HG02610 (cell line): ENCODE measurements at regions not wholly inside any gene's neighbourhood (a gene's known extent, or its start where the extent isn't known, plus 50 kb on each side); places are given as distances from the start of the nearest gene placed in this dataset.

Experiments used
- ATAC-seq: cut with Tn5 transposase; IDR thresholded peaks from one replicate; pipeline ENCODE4 v1.9.1; 2021; ENCODE audit warnings: mild to moderate bottlenecking, moderate library complexity; ENCODE audit not compliant: unreplicated experiment

DNA sequence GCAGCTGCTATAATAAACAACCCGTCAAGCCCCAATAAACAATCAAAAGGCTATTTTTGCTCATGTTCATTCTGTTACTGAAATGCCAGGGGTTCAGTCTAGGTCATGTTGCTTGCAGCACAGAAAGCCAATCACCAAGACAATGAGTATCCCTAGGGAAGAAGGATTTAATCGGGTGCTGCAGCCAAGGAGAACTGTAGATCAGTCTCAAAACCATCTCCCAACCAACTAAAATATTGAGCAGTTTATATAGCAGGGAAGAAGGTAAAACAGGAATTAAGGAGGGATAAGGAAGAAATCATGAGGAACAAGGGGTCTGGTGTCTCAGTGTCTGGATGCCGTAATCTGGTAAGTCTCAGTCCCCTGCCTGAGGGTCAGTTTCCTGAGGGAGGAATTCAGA, 169.5 kb downstream of the BLID start:
- no peak for ATAC-seq

DNA sequence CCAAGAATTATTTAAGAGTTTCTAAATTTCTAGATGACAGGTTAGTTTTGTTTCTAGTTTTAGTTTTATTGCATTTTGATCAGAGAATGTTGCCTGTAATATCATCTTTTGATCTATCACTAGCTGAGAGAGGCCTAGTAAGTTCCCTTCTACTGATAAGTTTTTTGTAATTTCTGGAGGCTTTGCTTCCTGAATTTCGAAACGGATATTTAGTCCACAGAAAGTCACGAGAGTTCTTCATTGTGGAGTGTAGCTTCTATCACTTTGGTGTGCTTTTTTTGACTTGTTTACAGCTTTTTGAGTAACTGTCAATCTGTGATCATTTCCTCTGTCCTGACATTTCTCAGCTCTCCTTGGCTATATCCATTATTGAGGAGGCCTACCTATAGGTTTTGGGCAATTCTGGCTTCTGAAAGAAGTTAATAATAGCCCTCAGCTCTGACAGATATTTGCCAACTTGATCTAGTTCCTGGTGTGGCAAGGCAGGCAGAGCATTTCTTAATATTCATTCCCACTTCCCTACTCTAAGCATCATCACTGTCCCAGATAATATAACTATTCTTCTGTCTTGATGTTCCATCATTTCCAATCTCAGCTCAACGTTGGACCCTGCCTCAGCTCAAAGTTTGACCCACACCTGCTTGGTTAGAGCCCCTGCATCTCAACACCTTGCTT, 171.3 kb downstream of the BLID start:
- ATAC-seq: no peak

DNA sequence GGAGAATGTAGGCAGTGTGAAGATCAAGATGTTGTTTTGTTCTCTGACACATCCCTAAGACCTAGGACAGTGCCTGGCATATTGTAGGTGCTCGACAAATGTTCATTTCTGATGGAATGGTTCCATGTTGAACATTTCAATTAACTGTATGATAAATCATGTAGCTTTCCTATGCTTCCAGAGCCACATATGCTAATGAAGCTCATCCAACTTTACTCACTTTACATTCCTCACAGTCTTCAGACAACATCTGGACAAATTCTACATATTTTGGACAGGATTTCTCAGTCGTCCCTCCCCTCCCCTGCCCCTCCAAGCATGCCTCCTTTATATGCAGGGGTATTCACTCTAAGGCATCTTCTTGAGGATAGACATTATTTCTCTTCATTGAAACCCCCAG, 177.9 kb downstream of the BLID start:
- no peak for ATAC-seq

DNA sequence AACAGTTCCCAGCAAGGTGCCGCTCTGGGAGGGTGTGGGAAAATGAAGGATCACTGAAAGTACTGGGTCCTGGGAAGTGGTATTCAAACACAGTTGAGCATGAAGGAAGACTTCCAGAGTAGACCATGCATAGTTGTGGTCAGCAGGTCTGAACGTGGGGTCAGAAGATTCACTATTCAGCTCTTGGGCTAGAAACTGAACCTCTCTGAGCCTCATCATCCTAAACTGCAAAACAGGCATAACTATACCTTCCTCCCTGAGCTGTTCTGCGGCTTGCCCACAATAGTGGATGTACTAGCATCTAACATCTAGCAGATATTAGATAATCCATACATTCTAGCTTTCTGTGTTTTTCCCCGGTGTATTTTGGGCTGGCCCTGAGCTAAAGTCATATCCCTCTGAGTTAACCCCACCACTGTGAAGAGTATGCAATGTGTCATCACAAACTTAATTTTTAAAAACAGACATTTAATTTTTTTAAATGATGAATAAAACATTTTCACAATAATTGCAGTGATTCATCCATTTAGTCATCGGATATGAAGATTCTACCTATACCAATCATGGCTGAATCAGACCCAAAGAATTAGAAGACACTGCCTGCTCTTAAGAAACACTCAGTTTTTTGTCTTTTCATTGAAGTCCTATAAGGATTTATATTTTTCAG, 179.1 kb downstream of the BLID start:
- no peak for ATAC-seq

- ATAC-seq: no peak
These were observed 179.6 kb downstream of the BLID start for GRCh38 chr11:121936370-121936769.

DNA sequence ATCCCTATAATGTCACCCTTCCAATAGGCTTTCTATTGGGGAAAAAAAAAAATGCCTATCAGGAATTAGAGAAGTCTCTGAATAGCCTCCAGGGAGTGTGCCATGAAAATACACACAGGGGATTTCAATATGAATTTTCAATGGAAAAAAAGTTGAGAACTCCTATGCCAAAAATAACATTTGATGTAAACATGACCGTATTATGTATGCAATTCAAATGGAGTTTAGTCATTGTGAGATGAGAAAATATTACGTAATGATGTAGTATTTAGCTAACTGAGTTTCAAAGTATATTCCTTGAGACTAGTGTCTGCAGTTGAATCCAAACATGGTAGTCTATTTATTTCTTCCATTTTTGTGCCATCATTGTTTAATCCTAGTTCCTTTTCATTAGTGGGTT, 182.3 kb downstream of the BLID start:
- ATAC-seq: no peak

- no peak for ATAC-seq
These were observed 182.7 kb downstream of the BLID start for GRCh38 chr11:121933294-121933693.

DNA sequence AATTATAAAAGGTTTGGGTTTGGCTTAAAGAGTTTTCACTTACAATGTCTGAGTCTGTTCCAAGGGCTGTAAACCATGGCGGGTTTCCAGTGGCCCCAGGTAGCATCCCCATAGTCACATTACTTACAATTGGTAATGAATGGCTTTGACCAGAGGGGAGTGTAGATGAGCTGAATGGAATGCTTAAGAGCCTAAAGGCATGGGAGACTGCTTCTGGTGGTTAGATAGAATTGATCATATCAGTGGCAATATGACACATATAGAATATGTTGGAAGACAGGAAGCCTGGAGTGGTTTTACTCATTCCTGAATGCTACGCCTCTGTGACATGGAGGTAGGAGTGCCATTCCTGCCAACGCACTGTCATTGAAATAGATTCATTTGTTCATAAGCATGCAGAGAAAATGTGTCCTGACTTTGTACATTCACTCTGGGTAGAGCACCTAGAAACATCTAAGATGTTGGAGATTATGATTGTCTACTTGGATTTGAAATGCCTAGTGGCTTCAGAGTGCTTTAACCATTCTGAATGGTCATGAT, 183.3 kb downstream of the BLID start:
- ATAC-seq: no peak

DNA sequence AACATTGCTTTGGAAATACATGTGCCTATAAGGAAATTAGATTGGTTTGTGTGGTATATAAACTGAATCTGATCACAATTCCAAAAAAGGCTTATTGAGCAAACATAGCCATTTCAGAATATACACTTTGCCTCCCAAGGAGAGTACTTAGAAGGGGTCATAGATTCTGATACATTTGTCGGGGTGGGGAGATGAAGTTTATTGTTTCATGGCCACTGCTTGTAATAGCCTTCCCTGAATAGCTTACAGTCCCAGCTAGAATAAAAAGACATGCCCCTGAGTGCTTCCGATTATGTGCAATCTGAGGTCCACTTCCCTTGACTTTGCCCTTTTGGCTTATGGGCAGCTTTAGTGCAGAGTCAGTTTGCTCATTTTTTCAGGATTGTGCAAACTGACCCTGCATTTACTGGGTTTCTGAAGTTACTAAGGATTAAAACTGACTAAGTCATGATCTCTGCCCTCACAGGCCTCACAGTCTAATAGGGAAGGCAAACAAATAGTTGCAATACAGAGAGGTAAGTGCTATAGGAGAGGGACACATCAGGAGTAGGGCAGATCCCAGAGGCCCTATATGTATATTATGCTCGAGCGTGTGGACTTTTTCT, 184.2 kb downstream of the BLID start:
- ATAC-seq: no peak

GRCh38 chr11:121931121-121931520, 184.9 kb downstream of the BLID start:
- no peak for ATAC-seq

GRCh38 chr11:121930004-121930965, 185.7 kb downstream of the BLID start:
- peak; percentile 68 for ATAC-seq

DNA sequence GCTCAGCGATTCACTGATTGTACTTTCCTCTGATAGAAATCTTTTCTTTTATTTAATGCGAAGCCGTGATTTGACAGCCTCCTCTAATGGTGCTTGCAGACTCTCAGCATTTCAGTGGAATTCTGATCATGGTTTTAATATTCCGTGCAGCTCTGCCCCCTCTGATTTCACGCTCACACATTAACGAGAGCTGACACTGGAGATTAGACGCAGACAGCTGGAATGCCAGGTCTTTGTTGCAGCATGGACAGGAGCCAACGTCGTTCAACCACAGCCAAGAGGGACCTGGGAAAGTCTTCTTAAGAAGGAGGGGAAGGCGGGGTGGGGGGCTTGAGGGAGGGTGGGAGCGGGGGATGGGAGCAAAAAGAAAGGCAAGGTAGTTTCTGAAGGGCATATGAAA, 186.4 kb downstream of the BLID start:
- no peak for ATAC-seq

GRCh38 chr11:121928597-121929580, 187.1 kb downstream of the BLID start:
- no peak for ATAC-seq

GRCh38 chr11:121927789-121928188, 188.2 kb downstream of the BLID start:
- no peak for ATAC-seq

DNA sequence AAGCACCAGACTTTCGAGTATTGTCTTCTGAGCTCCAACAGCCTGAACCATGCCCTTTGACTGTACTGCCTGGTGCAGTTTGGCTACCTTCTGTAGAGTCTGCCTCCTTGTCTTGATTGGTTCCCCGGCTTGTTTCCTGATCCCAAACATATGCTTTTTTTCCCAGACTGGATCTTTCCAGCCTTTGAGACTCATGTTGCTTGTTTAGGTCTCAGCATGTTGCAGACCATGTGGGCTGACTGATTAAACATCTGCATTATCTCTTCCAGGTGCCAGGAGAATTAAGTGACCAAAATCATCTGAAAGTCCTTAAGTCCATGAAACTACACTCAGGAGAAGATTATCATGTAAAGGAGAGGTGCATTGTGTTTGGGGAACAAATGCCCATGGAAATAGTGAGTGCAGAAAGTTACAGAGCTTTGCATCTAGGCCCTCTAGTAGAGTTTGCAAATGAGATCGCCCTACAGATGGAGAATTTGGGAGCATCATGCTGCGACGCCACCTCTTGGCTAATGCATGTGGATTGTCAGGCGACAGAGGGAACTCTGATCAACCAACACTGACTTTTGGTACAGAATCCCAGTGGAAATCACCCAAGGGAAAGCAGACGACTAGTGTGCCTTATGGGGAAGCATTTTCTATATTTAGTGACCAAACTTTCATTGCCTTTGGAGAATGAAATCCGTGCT, 188.8 kb downstream of the BLID start:
- no peak for ATAC-seq

DNA sequence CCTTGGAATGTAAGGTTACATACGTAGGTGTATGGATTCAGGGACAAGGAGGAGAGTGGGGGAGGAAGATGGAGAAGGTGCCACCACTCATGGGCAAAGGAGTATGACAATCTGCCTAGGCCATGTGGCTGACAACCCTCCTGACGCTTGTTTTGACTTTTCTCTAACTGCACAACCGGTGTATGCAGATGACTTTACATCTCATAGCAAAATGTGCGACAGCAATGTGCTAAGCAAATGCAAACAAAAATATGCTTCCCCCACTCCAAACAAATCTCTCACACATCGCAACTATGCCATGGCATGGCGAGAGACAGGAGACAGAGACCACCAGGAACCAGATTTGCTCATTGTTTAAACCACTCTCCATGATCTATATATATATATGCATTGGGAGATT, 191.8 kb downstream of the BLID start:
- ATAC-seq: no peak

GRCh38 chr11:121917482-121917881, 198.5 kb downstream of the BLID start:
- ATAC-seq: no peak

- ATAC-seq: no peak
These were observed 201.4 kb downstream of the BLID start for GRCh38 chr11:121914508-121915059.

DNA sequence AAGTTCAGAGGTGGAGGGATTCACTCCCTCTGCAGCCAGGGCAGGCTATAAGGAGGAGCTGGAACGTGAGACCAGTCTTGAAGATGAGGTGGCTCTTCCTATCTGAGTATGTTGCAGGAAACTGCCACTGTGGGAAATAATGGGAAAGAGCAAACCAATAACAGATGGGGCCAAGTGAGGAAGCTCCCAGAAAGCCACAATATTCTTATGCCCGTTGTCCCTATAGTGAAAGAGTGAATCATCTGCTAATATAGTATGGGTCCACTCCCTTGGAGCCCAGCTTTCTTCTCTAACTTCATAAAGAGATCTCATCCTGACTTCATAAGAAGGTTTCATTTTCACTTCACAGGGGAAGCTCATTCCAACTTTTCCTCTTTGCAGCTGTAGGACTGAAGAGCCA, 206.4 kb downstream of the BLID start:
- ATAC-seq: no peak
